Activated CD8-positive, alpha-beta T cell treated with anti-CD3 and anti-CD28 coated beads for 36 hours (primary cell): ENCODE measurements at regions not wholly inside any gene's neighbourhood (a gene's known extent, or its start where the extent isn't known, plus 50 kb on each side); places are given as distances from the start of the nearest gene placed in this dataset.

Experiments used
- ATAC-seq: fragments of 200-7000 bp; cut with Tn5 transposase; one replicate; pipeline ENCODE4 v1.10.0; 2021; ENCODE audit warnings: mild to moderate bottlenecking, moderate library complexity
- CTCF ChIA-PET: fragments of 350-600 bp; sonication (Branson Sonifier 250); formaldehyde crosslinking; loops from one replicate; lab custom pipeline; 2021; ENCODE audit warnings: antibody characterized with exemption; lab: Charles Lee
- POLR2A ChIA-PET: fragments of 350-600 bp; sonication (Branson Sonifier 250); formaldehyde crosslinking; loops from one replicate; lab custom pipeline; 2021; ENCODE audit warnings: antibody characterized with exemption; lab: Charles Lee
- DNase-seq: peaks from one replicate; pipeline ENCODE4 v3.0.0-alpha.2; 2020
- H3K27ac Mint-ChIP-seq: one replicate; pipeline ENCODE4 v1.8.0; 2021; ENCODE audit warnings: mild to moderate bottlenecking, mixed read lengths
- H3K27me3 Mint-ChIP-seq: one replicate; pipeline ENCODE4 v1.8.0; 2021; ENCODE audit warnings: mixed read lengths
- H3K36me3 Mint-ChIP-seq: one replicate; pipeline ENCODE4 v1.8.0; 2021; ENCODE audit warnings: low read depth, mixed read lengths
- H3K4me1 Mint-ChIP-seq: one replicate; pipeline ENCODE4 v1.8.0; 2021; ENCODE audit warnings: low read depth, mixed read lengths
- H3K4me3 Mint-ChIP-seq: one replicate; pipeline ENCODE4 v1.8.0; 2021; ENCODE audit warnings: mild to moderate bottlenecking, moderate library complexity, mixed read lengths
- H3K9me3 Mint-ChIP-seq: one replicate; pipeline ENCODE4 v1.8.0; 2021; ENCODE audit warnings: mixed read lengths
- CTCF ChIP-seq: fragments of 200-600 bp; IDR thresholded peaks from one replicate; pipeline ENCODE4 v1.8.0; 2022; ENCODE audit warnings: antibody characterized with exemption, mild to moderate bottlenecking
- intact Hi-C: fragments of 100-400 bp; cut with micrococcal nuclease; formaldehyde crosslinking; loops from one replicate; pipeline ENCODE4 v1.10.0; 2022

GRCh38 chr2:208643145-208643544, 236.6 kb downstream of the PTH2R start:
- no peak for ATAC-seq
- Mint-ChIP-seq H3K4me3 (no peak overlapping the region), H3K36me3 (no peaks in the 10 kb centered on the region), H3K27ac (no peak overlapping the region), H3K9me3 (peaks cover 3% of the 10 kb centered on the region), H3K4me1 (no peaks in the 10 kb centered on the region), H3K27me3 (no peaks in the 10 kb centered on the region)
- ChIA-PET POLR2A (no interaction called here), CTCF (no interaction called here)
- TF ChIP-seq CTCF: no peak
- DNase-seq: no peak
- intact Hi-C loops: no loop called here

GRCh38 chr2:208645226-208645625, 238.6 kb downstream of the PTH2R start:
- ChIA-PET CTCF (no interaction called here), POLR2A (interaction anchor here (0.6 kb wide), 1 partner anchor 386 kb away, joined by 3 read pairs; no protein-coding TSS in a partner anchor)
- no peaks in the 10 kb centered on the region for H3K27me3 Mint-ChIP-seq
- no peak overlapping the region for H3K4me3 Mint-ChIP-seq
- ATAC-seq (no peak), DNase-seq (no peak)
- H3K27ac Mint-ChIP-seq: no peak overlapping the region
- no peaks in the 10 kb centered on the region for H3K36me3 Mint-ChIP-seq
- H3K4me1 Mint-ChIP-seq: no peaks in the 10 kb centered on the region
- peaks cover 3% of the 10 kb centered on the region for H3K9me3 Mint-ChIP-seq
- intact Hi-C loops: no loop called here
- no peak for TF ChIP-seq CTCF

- no peak overlapping the region for H3K4me3 Mint-ChIP-seq
- no peaks in the 10 kb centered on the region for H3K36me3 Mint-ChIP-seq
- TF ChIP-seq CTCF: no peak
- H3K4me1 Mint-ChIP-seq: no peaks in the 10 kb centered on the region
- peaks cover 3% of the 10 kb centered on the region for H3K9me3 Mint-ChIP-seq
- intact Hi-C loops: no loop called here
- DNase-seq (no peak), ATAC-seq (no peak)
- POLR2A ChIA-PET: no interaction called here
- CTCF ChIA-PET: no interaction called here
- H3K27ac Mint-ChIP-seq: no peak overlapping the region
- no peaks in the 10 kb centered on the region for H3K27me3 Mint-ChIP-seq
Observed at GRCh38 chr2:208648368-208648767, 241.8 kb downstream of the PTH2R start.

- ChIA-PET POLR2A (no interaction called here), CTCF (no interaction called here)
- Mint-ChIP-seq H3K27me3 (no peaks in the 10 kb centered on the region), H3K9me3 (no peaks in the 10 kb centered on the region), H3K27ac (no peak overlapping the region), H3K36me3 (no peaks in the 10 kb centered on the region), H3K4me3 (no peak overlapping the region), H3K4me1 (no peaks in the 10 kb centered on the region)
- DNase-seq: no peak
- TF ChIP-seq CTCF: no peak
- ATAC-seq: no peak
- intact Hi-C loops: no loop called here
Observed at GRCh38 chr2:208653383-208653782, 246.8 kb downstream of the PTH2R start.

- H3K36me3 Mint-ChIP-seq: no peaks in the 10 kb centered on the region
- H3K4me3 Mint-ChIP-seq: no peak overlapping the region
- H3K27me3 Mint-ChIP-seq: no peaks in the 10 kb centered on the region
- CTCF ChIA-PET: no interaction called here
- intact Hi-C loops: no loop called here
- POLR2A ChIA-PET: no interaction called here
- H3K4me1 Mint-ChIP-seq: no peaks in the 10 kb centered on the region
- TF ChIP-seq CTCF: no peak
- ATAC-seq (no peak), DNase-seq (no peak)
- H3K9me3 Mint-ChIP-seq: no peaks in the 10 kb centered on the region
- no peak overlapping the region for H3K27ac Mint-ChIP-seq
Observed at GRCh38 chr2:208654056-208654455, 247.5 kb downstream of the PTH2R start.
